AG10803 (cell line): ENCODE measurements at regions not wholly inside any gene's neighbourhood (a gene's known extent, or its start where the extent isn't known, plus 50 kb on each side); places are given as distances from the start of the nearest gene placed in this dataset.
"Not testable (repeated sequence)": the region's sequence is repeated elsewhere in the genome, so short reads cannot be mapped to it uniquely, and the experiment has no call there.

Experiments used
- DNase-seq: peaks from one replicate; pipeline ENCODE4 v3.0.0; 2010; ENCODE audit warnings: low read depth
- H3K4me3 ChIP-seq: 2 replicates; pipeline ENCODE4 v1.5.1; 2011; ENCODE audit warnings: mild to moderate bottlenecking, low read length, control low read depth
- TF ChIP-seq, protein P1 (sequence below): conservative IDR thresholded peaks from 2 replicates; pipeline ENCODE4 v1.5.1; 2011; ENCODE audit warnings: mild to moderate bottlenecking, low read length, control low read depth, inconsistent platforms

DNA sequence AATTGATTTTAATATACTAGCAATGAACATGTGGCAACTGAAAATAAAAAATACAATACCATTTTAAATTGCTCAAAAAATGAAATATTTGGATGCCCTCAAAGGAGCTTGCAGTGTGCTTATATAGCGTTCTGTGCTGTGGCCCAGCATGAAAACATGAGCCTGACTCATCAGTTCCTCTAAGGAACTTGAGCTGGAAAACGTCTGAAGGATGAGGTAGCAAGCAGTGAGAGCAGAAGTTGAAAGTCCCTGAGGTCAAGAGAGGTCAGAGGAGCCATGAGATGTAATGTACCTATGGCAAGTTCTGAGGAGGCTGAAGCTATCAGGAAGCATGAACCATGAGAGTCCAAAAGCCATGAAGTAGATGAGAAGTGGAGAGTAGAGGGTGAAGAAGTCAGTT lies 59.7 kb downstream of the HMGB3 start:
- TF ChIP-seq, protein P1, sequence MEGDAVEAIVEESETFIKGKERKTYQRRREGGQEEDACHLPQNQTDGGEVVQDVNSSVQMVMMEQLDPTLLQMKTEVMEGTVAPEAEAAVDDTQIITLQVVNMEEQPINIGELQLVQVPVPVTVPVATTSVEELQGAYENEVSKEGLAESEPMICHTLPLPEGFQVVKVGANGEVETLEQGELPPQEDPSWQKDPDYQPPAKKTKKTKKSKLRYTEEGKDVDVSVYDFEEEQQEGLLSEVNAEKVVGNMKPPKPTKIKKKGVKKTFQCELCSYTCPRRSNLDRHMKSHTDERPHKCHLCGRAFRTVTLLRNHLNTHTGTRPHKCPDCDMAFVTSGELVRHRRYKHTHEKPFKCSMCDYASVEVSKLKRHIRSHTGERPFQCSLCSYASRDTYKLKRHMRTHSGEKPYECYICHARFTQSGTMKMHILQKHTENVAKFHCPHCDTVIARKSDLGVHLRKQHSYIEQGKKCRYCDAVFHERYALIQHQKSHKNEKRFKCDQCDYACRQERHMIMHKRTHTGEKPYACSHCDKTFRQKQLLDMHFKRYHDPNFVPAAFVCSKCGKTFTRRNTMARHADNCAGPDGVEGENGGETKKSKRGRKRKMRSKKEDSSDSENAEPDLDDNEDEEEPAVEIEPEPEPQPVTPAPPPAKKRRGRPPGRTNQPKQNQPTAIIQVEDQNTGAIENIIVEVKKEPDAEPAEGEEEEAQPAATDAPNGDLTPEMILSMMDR, result no peak
- DNase-seq, result no peak
- H3K4me3 ChIP-seq, result no peak overlapping the region

DNA sequence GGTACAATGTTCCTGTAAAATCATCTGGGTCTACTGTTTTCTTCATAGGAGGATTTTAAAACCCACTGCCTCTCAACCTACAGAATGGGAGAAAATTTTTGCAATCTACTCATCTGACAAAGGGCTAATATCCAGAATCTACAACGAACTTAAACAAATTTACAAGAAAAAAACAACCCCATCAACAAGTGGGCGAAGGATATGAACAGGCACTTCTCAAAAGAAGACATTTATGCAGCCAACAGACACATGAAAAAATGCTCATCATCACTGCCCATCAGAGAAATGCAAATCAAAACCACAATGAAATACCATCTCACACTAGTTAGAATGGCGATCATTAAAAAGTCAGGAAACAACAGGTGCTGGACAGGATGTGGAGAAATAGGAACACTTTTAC lies 83.2 kb downstream of the HMGB3 start:
- H3K4me3 ChIP-seq, DNase-seq: not testable (repeated sequence)

DNA sequence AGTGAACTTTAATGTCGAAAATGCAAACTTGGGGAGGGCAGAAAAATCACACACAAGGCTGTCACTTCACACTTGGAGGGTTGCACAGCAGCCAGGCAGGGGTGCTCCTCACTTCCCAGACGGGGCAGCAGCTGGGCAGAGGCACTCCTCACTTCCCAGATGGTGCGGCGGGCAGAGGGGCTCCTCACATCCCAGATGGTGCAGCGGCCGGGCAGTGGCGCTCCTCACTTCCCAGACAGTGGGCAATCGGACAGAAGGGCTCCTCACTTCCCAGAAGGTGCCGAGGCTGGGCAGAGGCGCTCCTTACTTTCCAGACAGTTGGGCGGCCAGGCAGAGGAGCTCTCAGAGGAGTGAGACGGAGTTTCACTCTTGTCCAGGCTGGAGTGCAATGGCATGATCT lies 90.6 kb downstream of the HMGB3 start:
- TF ChIP-seq, protein P1, result no peak
- no peak for DNase-seq
- H3K4me3 ChIP-seq, result no peak overlapping the region

DNA sequence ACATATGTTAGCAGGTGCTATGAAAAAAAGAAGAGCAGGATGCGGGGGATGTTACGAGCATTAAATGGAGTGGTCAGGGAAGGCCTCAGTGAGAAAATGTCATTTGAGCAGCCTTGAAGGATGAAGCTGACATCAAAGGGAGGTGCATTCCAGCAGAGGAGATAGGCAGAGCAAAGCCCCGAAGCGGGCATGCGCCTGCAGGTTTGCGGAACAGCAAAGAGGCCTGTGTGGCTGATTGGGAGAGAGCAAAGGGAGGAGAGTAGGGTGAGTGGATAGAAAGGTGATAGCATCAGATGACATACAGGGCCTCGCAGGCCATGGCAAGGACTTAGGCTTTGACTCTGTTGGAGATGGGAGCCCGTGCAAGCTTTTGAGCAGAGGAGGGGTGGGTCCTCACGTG lies 95.4 kb upstream of the GPR50 start:
- no peak overlapping the region for H3K4me3 ChIP-seq
- no peak for DNase-seq
- TF ChIP-seq, protein P1, result no peak

DNA sequence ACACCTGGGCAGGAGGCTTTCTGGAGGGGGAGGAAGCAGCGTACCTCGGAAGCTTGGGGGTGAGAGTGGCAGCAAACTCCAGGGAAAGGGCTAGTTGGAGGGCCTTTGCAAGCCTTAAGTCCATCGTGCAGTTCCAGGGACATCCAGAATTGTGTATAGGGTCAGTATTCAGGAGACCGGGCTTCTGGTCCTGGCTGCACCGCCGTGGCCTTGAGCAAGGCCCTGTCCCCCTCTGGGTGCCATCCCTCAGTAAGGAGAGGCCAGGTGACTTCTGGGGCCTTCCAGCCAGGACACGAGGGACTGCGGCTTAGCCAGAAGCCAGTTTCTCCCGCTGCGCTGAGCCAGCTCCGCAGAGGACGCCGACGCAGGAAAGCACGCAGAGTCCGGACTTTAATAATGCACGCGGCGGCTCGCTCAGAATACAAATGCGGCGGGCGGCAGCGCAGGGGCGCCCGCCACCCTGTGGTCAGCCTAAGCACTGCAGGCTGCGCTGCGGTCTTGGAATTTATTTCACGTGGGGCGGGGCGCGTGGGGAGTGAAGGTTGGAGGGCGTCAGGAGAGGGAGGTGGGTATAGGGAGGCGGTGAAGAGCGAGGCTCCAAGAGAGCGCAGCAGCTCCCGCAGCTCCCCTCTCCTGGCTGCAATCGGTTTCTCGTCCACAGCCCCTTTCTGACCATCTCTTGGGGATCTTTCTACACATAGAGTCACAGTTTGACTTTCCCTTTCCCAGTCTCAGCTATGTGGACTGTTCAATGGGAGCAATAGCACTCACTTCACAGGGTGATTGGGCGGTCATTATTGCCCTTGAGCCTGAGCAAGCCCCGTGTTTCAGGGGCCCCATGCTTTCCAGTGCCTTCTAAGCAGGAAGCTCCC lies 94.1 kb upstream of the GPR50 start:
- H3K4me3 ChIP-seq, result peak overlapping the region; percentile 26
- peak; percentile 36 for DNase-seq
- TF ChIP-seq, protein P1, result peak; percentile 73

DNA sequence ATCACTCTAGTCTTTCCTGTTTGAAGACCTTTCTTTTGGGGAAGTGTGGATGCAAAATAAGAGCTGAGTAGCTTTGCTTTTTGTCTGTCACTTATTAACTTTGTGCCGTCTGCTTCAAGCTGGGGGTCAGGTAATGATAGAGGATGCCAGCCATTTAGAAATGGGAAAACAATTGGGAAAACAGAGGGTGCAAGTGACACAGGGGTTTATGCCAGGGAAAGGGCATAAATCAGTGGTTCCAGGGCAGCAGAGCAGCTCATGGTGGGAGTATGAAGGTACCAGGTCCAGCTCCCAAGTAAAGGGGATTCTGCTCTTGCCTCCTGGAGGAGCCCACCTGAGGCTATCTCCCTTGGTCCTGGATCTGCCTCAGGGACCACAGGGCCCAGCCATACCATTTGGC lies 91.9 kb upstream of the GPR50 start:
- TF ChIP-seq, protein P1, result no peak
- DNase-seq, result no peak
- no peak overlapping the region for H3K4me3 ChIP-seq

DNA sequence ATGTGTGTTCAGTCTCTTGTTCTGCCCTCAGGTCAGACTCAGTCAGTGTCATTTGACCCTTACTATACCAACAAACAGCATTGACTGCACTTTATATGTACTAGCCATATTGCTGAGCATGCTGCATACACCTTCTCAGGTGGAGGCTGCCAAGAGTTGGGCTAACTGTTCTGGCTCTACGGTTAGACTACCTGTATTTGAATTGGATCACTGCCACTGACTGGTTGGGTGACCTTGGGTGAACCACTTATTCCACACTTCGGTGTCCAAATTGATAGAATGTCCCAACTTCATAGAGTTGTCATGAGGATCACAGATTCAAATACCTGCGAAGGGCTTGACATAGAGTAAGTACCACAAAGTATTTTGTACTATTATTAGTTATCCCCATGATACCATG lies 91.2 kb upstream of the GPR50 start:
- TF ChIP-seq, protein P1, result no peak
- H3K4me3 ChIP-seq, result no peak overlapping the region
- DNase-seq, result no peak

DNA sequence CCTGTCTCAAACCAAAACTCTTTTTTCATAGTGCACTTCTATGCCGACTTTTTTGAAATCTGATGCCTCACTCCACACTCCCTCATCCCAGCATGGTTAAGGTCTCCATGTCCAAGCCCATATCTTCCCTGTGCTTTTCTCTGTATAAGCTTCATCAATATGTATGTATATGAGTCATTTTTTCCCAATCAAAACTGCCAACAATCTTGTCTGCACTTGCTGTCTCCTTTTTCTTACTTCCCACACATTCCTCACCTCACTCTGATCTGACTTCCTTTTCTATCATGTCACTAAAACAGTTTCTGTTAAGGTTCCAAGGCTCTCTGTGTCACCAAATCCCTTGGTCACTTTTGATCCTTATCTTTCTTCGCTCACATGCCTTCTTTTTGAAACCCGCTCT lies 88.2 kb upstream of the GPR50 start:
- TF ChIP-seq, protein P1, result no peak
- DNase-seq, result no peak
- H3K4me3 ChIP-seq, result no peak overlapping the region
